ENCODE measurements at regions not wholly inside any gene's neighbourhood (a gene's known extent, or its start where the extent isn't known, plus 50 kb on each side); places are given as distances from the start of the nearest gene placed in this dataset.

DNA sequence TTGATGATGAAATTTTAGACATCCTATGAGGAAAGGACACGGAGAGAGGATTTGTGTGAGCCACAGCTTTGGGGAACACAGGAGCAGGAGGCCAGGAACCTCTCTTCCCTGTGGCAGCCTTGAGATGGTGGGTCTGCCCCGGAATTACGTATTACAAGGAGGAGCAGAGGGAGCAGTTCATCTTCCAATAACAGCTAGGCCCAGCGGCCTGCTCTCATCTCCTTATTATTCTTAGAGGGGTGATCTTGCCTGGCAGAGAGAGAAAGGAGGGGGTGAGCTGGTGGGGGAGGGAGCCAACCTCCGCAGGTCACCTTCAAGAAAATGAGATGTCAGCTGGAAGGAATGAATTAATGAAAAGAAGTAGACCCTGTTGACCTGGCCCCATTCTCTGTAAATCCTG is 305.8 kb downstream of the LRFN2 start:
- no peak overlapping the region for H3K27ac Mint-ChIP-seq

DNA sequence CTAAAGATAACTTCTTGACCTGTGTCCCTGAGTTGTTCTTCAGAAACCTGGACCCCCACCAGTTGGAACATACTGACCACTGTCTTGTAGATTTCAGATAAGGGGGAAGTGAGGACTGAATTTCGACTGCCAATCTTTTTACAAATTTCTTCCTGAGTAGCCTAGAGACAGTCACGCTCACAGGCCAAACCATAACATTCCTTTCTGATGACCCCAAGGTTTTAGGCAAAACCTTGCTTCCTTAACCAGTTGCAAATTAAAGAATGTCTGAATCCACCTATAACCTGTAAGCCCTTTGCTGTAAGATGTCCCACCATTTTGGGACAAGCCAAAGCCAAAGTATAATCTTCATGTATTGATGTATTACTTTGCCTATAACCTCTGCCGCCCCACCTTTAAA is 306.9 kb downstream of the LRFN2 start:
- Mint-ChIP-seq H3K4me3 (no peak overlapping the region), H3K27me3 (ENCODE audit: low read depth) (peaks cover 35% of the 10 kb centered on the region)
- DNase-seq (ENCODE audit: low spot score in 2 of 2, unreplicated experiment in 2 of 2): no peak

More for the DNA sequence above, 305.8 kb downstream of the LRFN2 start:
- DNase-seq (ENCODE audit: low spot score in 2 of 2, unreplicated experiment in 2 of 2): no peak
- H3K9me3 Mint-ChIP-seq: no peaks in the 10 kb centered on the region
- H3K4me3 Mint-ChIP-seq: no peak overlapping the region
- H3K27me3 Mint-ChIP-seq (ENCODE audit: low read depth): peaks cover 47% of the 10 kb centered on the region
- no peak for TF ChIP-seq CTCF (IDR thresholded peaks at IDR 0.05; ENCODE audit: unreplicated experiment)
- no peaks in the 10 kb centered on the region for H3K4me1 Mint-ChIP-seq
- no peaks in the 10 kb centered on the region for H3K36me3 Mint-ChIP-seq

GRCh38 chr6:40276141-40276540 is 311.0 kb downstream of the LRFN2 start:
- DNase-seq (ENCODE audit: low spot score in 2 of 2, unreplicated experiment in 2 of 2): no peak
- no peak for TF ChIP-seq CTCF (IDR thresholded peaks at IDR 0.05; ENCODE audit: unreplicated experiment)
- Mint-ChIP-seq H3K27me3 (ENCODE audit: low read depth) (peaks cover 25% of the 10 kb centered on the region), H3K4me3 (no peak overlapping the region), H3K4me1 (no peaks in the 10 kb centered on the region), H3K36me3 (no peaks in the 10 kb centered on the region), H3K9me3 (no peaks in the 10 kb centered on the region), H3K27ac (no peak overlapping the region)

More for the DNA sequence above, 306.9 kb downstream of the LRFN2 start:
- TF ChIP-seq CTCF (IDR thresholded peaks at IDR 0.05; ENCODE audit: unreplicated experiment): no peak
- Mint-ChIP-seq H3K36me3 (no peaks in the 10 kb centered on the region), H3K27ac (no peak overlapping the region), H3K4me1 (no peaks in the 10 kb centered on the region), H3K9me3 (no peaks in the 10 kb centered on the region)

DNA sequence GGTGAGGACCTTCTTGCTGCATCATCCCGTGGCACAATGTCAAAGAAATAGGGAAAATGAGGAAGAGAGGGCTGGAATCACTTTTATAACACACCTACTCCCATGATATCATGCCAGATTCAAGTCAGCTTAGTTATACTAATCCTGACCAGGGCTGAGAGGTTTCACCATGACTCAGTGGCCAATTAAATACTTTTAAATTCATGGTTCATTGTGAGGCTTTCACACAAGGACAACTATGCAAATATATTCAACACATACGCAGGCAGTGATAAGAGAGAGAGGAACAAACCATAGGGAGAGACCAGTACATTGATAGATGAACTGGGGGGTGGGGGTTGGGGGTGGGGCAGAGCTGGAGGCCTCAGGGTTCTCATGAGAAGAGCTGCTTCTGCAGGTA is 313.1 kb downstream of the LRFN2 start:
- no peak for TF ChIP-seq CTCF (IDR thresholded peaks at IDR 0.05; ENCODE audit: unreplicated experiment)
- DNase-seq (ENCODE audit: low spot score in 2 of 2, unreplicated experiment in 2 of 2): no peak
- H3K27ac Mint-ChIP-seq: no peak overlapping the region
- no peaks in the 10 kb centered on the region for H3K36me3 Mint-ChIP-seq
- H3K4me1 Mint-ChIP-seq: no peaks in the 10 kb centered on the region
- H3K9me3 Mint-ChIP-seq: no peaks in the 10 kb centered on the region
- peaks cover 40% of the 10 kb centered on the region for H3K27me3 Mint-ChIP-seq (ENCODE audit: low read depth)
- no peak overlapping the region for H3K4me3 Mint-ChIP-seq

- H3K4me1 Mint-ChIP-seq: no peaks in the 10 kb centered on the region
- no peak overlapping the region for H3K4me3 Mint-ChIP-seq
- H3K27ac Mint-ChIP-seq: no peak overlapping the region
- H3K9me3 Mint-ChIP-seq: no peaks in the 10 kb centered on the region
- peaks cover 62% of the 10 kb centered on the region for H3K27me3 Mint-ChIP-seq (ENCODE audit: low read depth)
- no peak for TF ChIP-seq CTCF (IDR thresholded peaks at IDR 0.05; ENCODE audit: unreplicated experiment)
- H3K36me3 Mint-ChIP-seq: no peaks in the 10 kb centered on the region
- DNase-seq (ENCODE audit: low spot score in 2 of 2, unreplicated experiment in 2 of 2): no peak
Measured at GRCh38 chr6:40268614-40269013, 318.6 kb downstream of the LRFN2 start.

GRCh38 chr6:40268166-40268565 is 319.0 kb downstream of the LRFN2 start:
- TF ChIP-seq CTCF (IDR thresholded peaks at IDR 0.05; ENCODE audit: unreplicated experiment): no peak
- Mint-ChIP-seq H3K9me3 (no peaks in the 10 kb centered on the region), H3K4me1 (no peaks in the 10 kb centered on the region), H3K36me3 (no peaks in the 10 kb centered on the region), H3K4me3 (no peak overlapping the region), H3K27me3 (ENCODE audit: low read depth) (peaks cover 57% of the 10 kb centered on the region), H3K27ac (no peak overlapping the region)
- DNase-seq (ENCODE audit: low spot score in 2 of 2, unreplicated experiment in 2 of 2): no peak
